ENCODE measurements at regions not wholly inside any gene's neighbourhood (a gene's known extent, or its start where the extent isn't known, plus 50 kb on each side); places are given as distances from the start of the nearest gene placed in this dataset.
"Not testable (repeated sequence)": the region's sequence is repeated elsewhere in the genome, so short reads cannot be mapped to it uniquely, and the experiment has no call there.

GRCh38 chr20:47863315-47863965 lies 78.2 kb upstream of the SULF2 start:
- no peak for DNase-seq (ENCODE audit: low spot score)

GRCh38 chr20:47862574-47863240 lies 77.4 kb upstream of the SULF2 start:
- no peak for DNase-seq (ENCODE audit: low spot score)

GRCh38 chr20:47861116-47861515 lies 75.8 kb upstream of the SULF2 start:
- no peak for DNase-seq (ENCODE audit: low spot score)

- no peak for DNase-seq (ENCODE audit: low spot score)
These were observed 75.0 kb upstream of the SULF2 start for GRCh38 chr20:47860049-47860830.

- no peak for DNase-seq (ENCODE audit: low spot score)
These were observed 74.0 kb upstream of the SULF2 start for GRCh38 chr20:47859278-47859677.

GRCh38 chr20:47857569-47858464 lies 72.5 kb upstream of the SULF2 start:
- DNase-seq (ENCODE audit: low spot score) = no peak

GRCh38 chr20:47857187-47857568 lies 71.9 kb upstream of the SULF2 start:
- DNase-seq (ENCODE audit: low spot score) = no peak

- no peak for DNase-seq (ENCODE audit: low spot score)
These were observed 70.5 kb upstream of the SULF2 start for GRCh38 chr20:47855799-47856198.

- DNase-seq (ENCODE audit: low spot score) = no peak
These were observed 69.5 kb upstream of the SULF2 start for GRCh38 chr20:47854687-47855212.

GRCh38 chr20:47851774-47852173 lies 66.5 kb upstream of the SULF2 start:
- DNase-seq (ENCODE audit: low spot score) = no peak

GRCh38 chr20:47850146-47850545 lies 64.9 kb upstream of the SULF2 start:
- DNase-seq (ENCODE audit: low spot score) = no peak

GRCh38 chr20:47849596-47849995 lies 64.3 kb upstream of the SULF2 start:
- no peak for DNase-seq (ENCODE audit: low spot score)

GRCh38 chr20:47849006-47849405 lies 63.7 kb upstream of the SULF2 start:
- no peak for DNase-seq (ENCODE audit: low spot score)

- DNase-seq (ENCODE audit: low spot score) = not testable (repeated sequence)
These were observed 63.3 kb upstream of the SULF2 start for GRCh38 chr20:47848534-47848933.

GRCh38 chr20:47847884-47848485 lies 62.7 kb upstream of the SULF2 start:
- DNase-seq (ENCODE audit: low spot score) = no peak

GRCh38 chr20:47847220-47847619 lies 61.9 kb upstream of the SULF2 start:
- not testable (repeated sequence) for DNase-seq (ENCODE audit: low spot score)

GRCh38 chr20:47846651-47847050 lies 61.4 kb upstream of the SULF2 start:
- DNase-seq (ENCODE audit: low spot score) = not testable (repeated sequence)

- DNase-seq (ENCODE audit: low spot score) = not testable (repeated sequence)
These were observed 60.2 kb upstream of the SULF2 start for GRCh38 chr20:47845382-47845977.

GRCh38 chr20:47844568-47844906 lies 59.3 kb upstream of the SULF2 start:
- DNase-seq (ENCODE audit: low spot score) = not testable (repeated sequence)

- DNase-seq (ENCODE audit: low spot score) = no peak
These were observed 58.7 kb upstream of the SULF2 start for GRCh38 chr20:47843886-47844567.
